ENCODE measurements at regions not wholly inside any gene's neighbourhood (a gene's known extent, or its start where the extent isn't known, plus 50 kb on each side); places are given as distances from the start of the nearest gene placed in this dataset.

GRCh38 chr13:73698859-73699258, 435.3 kb downstream of the KLF12 start (continued):
- TF ChIP-seq ZNF532 (CRISPR knock-in tag; IDR thresholded peaks at IDR 0.05; ENCODE audit: borderline replicate concordance) = no peak

- Mint-ChIP-seq H3K27ac (peak overlapping the region; percentile 43; the same call in 1 of the 2 replicates), H3K36me3 (no peaks in the 10 kb centered on the region), H3K4me1 (peaks cover 57% of the 10 kb centered on the region), H3K27me3 (ENCODE audit: low read depth) (no peaks in the 10 kb centered on the region), H3K9me3 (no peaks in the 10 kb centered on the region), H3K4me3 (no peak overlapping the region)
- no peak for ATAC-seq
- POLR2A ChIA-PET = no interaction called here
- CTCF ChIA-PET = no interaction called here
- no peak for TF ChIP-seq ZNF425 (CRISPR knock-in tag; conservative IDR thresholded peaks at IDR 0.05)
- TF ChIP-seq JAZF1 (CRISPR knock-in tag; IDR thresholded peaks at IDR 0.05) = no peak
- no peak for TF ChIP-seq ZNF671 (CRISPR knock-in tag; IDR thresholded peaks at IDR 0.05)
- no peak for TF ChIP-seq ZNF263 (CRISPR knock-in tag; IDR thresholded peaks at IDR 0.05; ENCODE audit: low read depth)
- no peak for TF ChIP-seq NR2C2 (CRISPR knock-in tag; IDR thresholded peaks at IDR 0.05)
- no peak for TF ChIP-seq CREB1 (CRISPR knock-in tag; IDR thresholded peaks at IDR 0.05)
- TF ChIP-seq ZNF512 (CRISPR knock-in tag; IDR thresholded peaks at IDR 0.05; ENCODE audit: borderline replicate concordance) = no peak
- TF ChIP-seq TEAD4 (CRISPR knock-in tag; IDR thresholded peaks at IDR 0.05) = no peak
- TF ChIP-seq ATF1 (CRISPR knock-in tag; IDR thresholded peaks at IDR 0.05) = no peak
- no peak for DNase-seq (ENCODE audit: low spot score)
Measured at GRCh38 chr13:73697166-73697565, 437.0 kb downstream of the KLF12 start.

- TF ChIP-seq GTF2I (CRISPR knock-in tag; conservative IDR thresholded peaks at IDR 0.05) (peak; percentile 48; the same call in 1 of the 2 replicates), HMGXB4 (CRISPR knock-in tag; IDR thresholded peaks at IDR 0.05) (no peak), ARID4B (CRISPR knock-in tag; IDR thresholded peaks at IDR 0.05; ENCODE audit: borderline replicate concordance) (no peak), CREB1 (CRISPR knock-in tag; IDR thresholded peaks at IDR 0.05) (no peak)
- H3K9me3 Mint-ChIP-seq = no peaks in the 10 kb centered on the region
- 0 out of 2 replicates have a peak overlapping the region, but pooled peaks have one; percentile 19 for H3K27ac Mint-ChIP-seq
- H3K4me3 Mint-ChIP-seq = no peak overlapping the region
- no peaks in the 10 kb centered on the region for H3K36me3 Mint-ChIP-seq
- POLR2A ChIA-PET = no interaction called here
- no peak for DNase-seq (ENCODE audit: low spot score)
- ATAC-seq = no peak
- CTCF ChIA-PET = no interaction called here
- peaks cover 52% of the 10 kb centered on the region for H3K4me1 Mint-ChIP-seq
- H3K27me3 Mint-ChIP-seq (ENCODE audit: low read depth) = no peaks in the 10 kb centered on the region
Measured at GRCh38 chr13:73696713-73697112, 437.5 kb downstream of the KLF12 start.

All from WTC11 (cell line).